ENCODE measurements at regions not wholly inside any gene's neighbourhood (a gene's known extent, or its start where the extent isn't known, plus 50 kb on each side); places are given as distances from the start of the nearest gene placed in this dataset.
A peak's percentile ranks its signal among the peaks of the same experiment; 100 is the strongest.

- DNase-seq (ENCODE audit: low read depth, low spot score), result no peak
These were observed 124.2 kb downstream of the TMEM161B start for GRCh38 chr5:88144219-88145001.

- DNase-seq (ENCODE audit: low read depth, low spot score), result no peak
These were observed 124.9 kb downstream of the TMEM161B start for GRCh38 chr5:88143693-88144218.

GRCh38 chr5:88142886-88143692 lies 125.6 kb downstream of the TMEM161B start:
- no peak for DNase-seq (ENCODE audit: low read depth, low spot score)

GRCh38 chr5:88142636-88142885 lies 126.1 kb downstream of the TMEM161B start:
- DNase-seq (ENCODE audit: low read depth, low spot score), result no peak

GRCh38 chr5:88140856-88141752 lies 127.5 kb downstream of the TMEM161B start:
- DNase-seq (ENCODE audit: low read depth, low spot score), result peak; percentile 85

GRCh38 chr5:88140396-88140855 lies 128.2 kb downstream of the TMEM161B start:
- no peak for DNase-seq (ENCODE audit: low read depth, low spot score)

GRCh38 chr5:88130211-88130815 lies 138.3 kb downstream of the TMEM161B start:
- no peak for DNase-seq (ENCODE audit: low read depth, low spot score)

GRCh38 chr5:88128813-88129212 lies 139.8 kb downstream of the TMEM161B start:
- DNase-seq (ENCODE audit: low read depth, low spot score), result no peak

- no peak for DNase-seq (ENCODE audit: low read depth, low spot score)
These were observed 149.0 kb downstream of the TMEM161B start for GRCh38 chr5:88119535-88120125.

- no peak for DNase-seq (ENCODE audit: low read depth, low spot score)
These were observed 150.5 kb downstream of the TMEM161B start for GRCh38 chr5:88118179-88118578.

- DNase-seq (ENCODE audit: low read depth, low spot score), result no peak
These were observed 151.1 kb downstream of the TMEM161B start for GRCh38 chr5:88117546-88117945.

- no peak for DNase-seq (ENCODE audit: low read depth, low spot score)
These were observed 152.2 kb downstream of the TMEM161B start for GRCh38 chr5:88116396-88116795.

GRCh38 chr5:88115211-88115610 lies 153.4 kb downstream of the TMEM161B start:
- no peak for DNase-seq (ENCODE audit: low read depth, low spot score)

GRCh38 chr5:88113429-88113828 lies 155.2 kb downstream of the TMEM161B start:
- no peak for DNase-seq (ENCODE audit: low read depth, low spot score)

- no peak for DNase-seq (ENCODE audit: low read depth, low spot score)
These were observed 158.8 kb downstream of the TMEM161B start for GRCh38 chr5:88109818-88110217.

GRCh38 chr5:88108490-88109279 lies 160.0 kb downstream of the TMEM161B start:
- no peak for DNase-seq (ENCODE audit: low read depth, low spot score)

- no peak for DNase-seq (ENCODE audit: low read depth, low spot score)
These were observed 173.6 kb downstream of the TMEM161B start for GRCh38 chr5:88094906-88095496.

- DNase-seq (ENCODE audit: low read depth, low spot score), result no peak
These were observed 174.2 kb downstream of the TMEM161B start for GRCh38 chr5:88094403-88094802.

- no peak for DNase-seq (ENCODE audit: low read depth, low spot score)
These were observed 174.9 kb downstream of the TMEM161B start for GRCh38 chr5:88093765-88094164.

All from pulmonary artery endothelial cell (primary cell).